ENCODE measurements at regions not wholly inside any gene's neighbourhood (a gene's known extent, or its start where the extent isn't known, plus 50 kb on each side); places are given as distances from the start of the nearest gene placed in this dataset.

GRCh38 chrX:23248187-23248586, 86.5 kb upstream of the PTCHD1 start:
- Histone ChIP-seq H3K27me3 (no peaks in the 10 kb centered on the region), H3K27ac (no peak overlapping the region), H3K9me3 (ENCODE audit: low read depth) (no peaks in the 10 kb centered on the region), H3K36me3 (no peaks in the 10 kb centered on the region), H3K4me3 (no peak overlapping the region), H3K4me1 (ENCODE audit: low read depth) (no peaks in the 10 kb centered on the region)
- DNase-seq (ENCODE audit: low read depth in 1 of 2, low spot score in 1 of 2), result no peak
- TF ChIP-seq CTCF (IDR thresholded peaks at IDR 0.05; ENCODE audit: low read depth, low read length), result no peak

GRCh38 chrX:23251043-23251442, 83.6 kb upstream of the PTCHD1 start:
- Histone ChIP-seq H3K4me3 (no peak overlapping the region), H3K9me3 (ENCODE audit: low read depth) (no peaks in the 10 kb centered on the region), H3K4me1 (ENCODE audit: low read depth) (no peaks in the 10 kb centered on the region), H3K36me3 (no peaks in the 10 kb centered on the region), H3K27me3 (no peaks in the 10 kb centered on the region), H3K27ac (no peak overlapping the region)
- no peak for DNase-seq (ENCODE audit: low read depth in 1 of 2, low spot score in 1 of 2)
- no peak for TF ChIP-seq CTCF (IDR thresholded peaks at IDR 0.05; ENCODE audit: low read depth, low read length)

GRCh38 chrX:23263892-23264291, 70.8 kb upstream of the PTCHD1 start:
- no peak for DNase-seq (ENCODE audit: low read depth in 1 of 2, low spot score in 1 of 2)
- Histone ChIP-seq H3K4me3 (no peak overlapping the region), H3K4me1 (ENCODE audit: low read depth) (no peaks in the 10 kb centered on the region), H3K36me3 (no peaks in the 10 kb centered on the region), H3K27ac (no peak overlapping the region), H3K9me3 (ENCODE audit: low read depth) (no peaks in the 10 kb centered on the region), H3K27me3 (no peaks in the 10 kb centered on the region)
- TF ChIP-seq CTCF (IDR thresholded peaks at IDR 0.05; ENCODE audit: low read depth, low read length), result no peak

- Histone ChIP-seq H3K27me3 (no peaks in the 10 kb centered on the region), H3K4me1 (ENCODE audit: low read depth) (no peaks in the 10 kb centered on the region), H3K36me3 (no peaks in the 10 kb centered on the region), H3K9me3 (ENCODE audit: low read depth) (no peaks in the 10 kb centered on the region), H3K27ac (no peak overlapping the region), H3K4me3 (no peak overlapping the region)
- no peak for DNase-seq (ENCODE audit: low read depth in 1 of 2, low spot score in 1 of 2)
- no peak for TF ChIP-seq CTCF (IDR thresholded peaks at IDR 0.05; ENCODE audit: low read depth, low read length)
Observed at GRCh38 chrX:23269923-23270322, 64.7 kb upstream of the PTCHD1 start.

GRCh38 chrX:23271026-23271425, 63.6 kb upstream of the PTCHD1 start:
- DNase-seq (ENCODE audit: low read depth in 1 of 2, low spot score in 1 of 2), result no peak
- no peaks in the 10 kb centered on the region for H3K36me3 ChIP-seq
- no peaks in the 10 kb centered on the region for H3K4me1 ChIP-seq (ENCODE audit: low read depth)
- H3K4me3 ChIP-seq, result no peak overlapping the region
- no peaks in the 10 kb centered on the region for H3K27me3 ChIP-seq
- H3K27ac ChIP-seq, result no peak overlapping the region
- H3K9me3 ChIP-seq (ENCODE audit: low read depth), result no peaks in the 10 kb centered on the region
- no peak for TF ChIP-seq CTCF (IDR thresholded peaks at IDR 0.05; ENCODE audit: low read depth, low read length)

GRCh38 chrX:23276475-23276874, 58.2 kb upstream of the PTCHD1 start:
- Histone ChIP-seq H3K27ac (no peak overlapping the region), H3K27me3 (no peaks in the 10 kb centered on the region), H3K4me1 (ENCODE audit: low read depth) (no peaks in the 10 kb centered on the region), H3K4me3 (no peak overlapping the region), H3K9me3 (ENCODE audit: low read depth) (no peaks in the 10 kb centered on the region), H3K36me3 (no peaks in the 10 kb centered on the region)
- DNase-seq (ENCODE audit: low read depth in 1 of 2, low spot score in 1 of 2), result no peak
- no peak for TF ChIP-seq CTCF (IDR thresholded peaks at IDR 0.05; ENCODE audit: low read depth, low read length)

Measured in cardiac muscle cell (in vitro differentiated cells and primary cell).